Keratinocyte (primary cell): ENCODE measurements at regions not wholly inside any gene's neighbourhood (a gene's known extent, or its start where the extent isn't known, plus 50 kb on each side); places are given as distances from the start of the nearest gene placed in this dataset.

Experiments
- DNase-seq: peaks from one replicate; pipeline ENCODE4 v3.0.0-alpha.2; 2011; ENCODE audit warnings: low read depth, missing footprints, low spot score
- FAIRE-seq: peaks from 2 replicates; lab custom pipeline; 2011; peaks lifted over from hg19 to GRCh38; lab: Jason Lieb, UNC
- H2AFZ ChIP-seq: 2 replicates; pipeline ENCODE4 v1.6.0; 2012; ENCODE audit warnings: low read length, control low read depth, inconsistent platforms; ENCODE audit not compliant: control insufficient read depth
- H3K27ac ChIP-seq: 2 replicates; pipeline ENCODE4 v1.5.1; 2011; ENCODE audit warnings: low read length; ENCODE audit not compliant: control insufficient read depth, insufficient read depth
- H3K27me3 ChIP-seq: 3 replicates; pipeline ENCODE4 v1.6.0; 2011; ENCODE audit warnings: low read length; ENCODE audit not compliant: control insufficient read depth, insufficient read depth; ENCODE audit errors: extremely low read depth
- H3K36me3 ChIP-seq, 2 experiments: 2 replicates in 1 of 2; 3 replicates in 1 of 2; pipeline ENCODE4 v1.5.1; 2011; ENCODE audit warnings: low read length in 2 of 2, mild to moderate bottlenecking in 1 of 2; ENCODE audit not compliant: control insufficient read depth in 2 of 2, insufficient read depth in 2 of 2; ENCODE audit errors: extremely low read depth in 1 of 2
- H3K4me1 ChIP-seq: 3 replicates; pipeline ENCODE4 v1.5.1; 2011; ENCODE audit warnings: low read length; ENCODE audit not compliant: control insufficient read depth, insufficient read depth; ENCODE audit errors: extremely low read depth
- H3K4me2 ChIP-seq: 3 replicates; pipeline ENCODE4 v1.6.0; 2011; ENCODE audit warnings: low read depth, low read length; ENCODE audit not compliant: control insufficient read depth, insufficient read depth; ENCODE audit errors: extremely low read depth
- H3K4me3 ChIP-seq, 3 experiments: fragments of 200-600 bp in 1 of 3; sonication (generic) in 1 of 3; 2 replicates in 2 of 3; 3 replicates in 1 of 3; pipeline ENCODE4 v1.5.1; 2011 to 2016; ENCODE audit warnings: low read length in 3 of 3, mild to moderate bottlenecking in 3 of 3, control low read depth in 2 of 3, inconsistent platforms in 1 of 3, low read depth in 1 of 3, mixed read lengths in 1 of 3, mixed run types in 1 of 3, moderate library complexity in 1 of 3; ENCODE audit not compliant: control insufficient read depth in 2 of 3, insufficient read depth in 2 of 3; ENCODE audit errors: extremely low read depth in 1 of 3
- H3K79me2 ChIP-seq: 2 replicates; pipeline ENCODE4 v1.6.0; 2012; ENCODE audit warnings: low read length; ENCODE audit not compliant: control insufficient read depth, insufficient read depth
- H3K9ac ChIP-seq: 3 replicates; pipeline ENCODE4 v1.6.0; 2011; ENCODE audit warnings: low read length; ENCODE audit not compliant: control insufficient read depth, insufficient read depth; ENCODE audit errors: extremely low read depth
- H3K9me1 ChIP-seq: 3 replicates; pipeline ENCODE4 v1.6.0; 2011; ENCODE audit warnings: low read length; ENCODE audit not compliant: control insufficient read depth, insufficient read depth; ENCODE audit errors: extremely low read depth
- H3K9me3 ChIP-seq: 2 replicates; pipeline ENCODE4 v1.5.1; 2012; ENCODE audit warnings: low read depth, low read length; ENCODE audit not compliant: control insufficient read depth
- H4K20me1 ChIP-seq: 3 replicates; pipeline ENCODE4 v1.6.0; 2011; ENCODE audit warnings: low read length; ENCODE audit not compliant: control insufficient read depth, insufficient read depth; ENCODE audit errors: extremely low read depth
- CTCF ChIP-seq, 3 experiments: IDR thresholded peaks in 1 of 3; conservative IDR thresholded peaks in 1 of 3; optimal IDR thresholded peaks in 1 of 3; 2 replicates in 2 of 3; 3 replicates in 1 of 3; pipeline versions ENCODE3 to v1.5.1; 2011; ENCODE audit warnings: low read length in 3 of 3, mild to moderate bottlenecking in 3 of 3, moderate library complexity in 2 of 3, control low read depth in 1 of 3, inconsistent platforms in 1 of 3; ENCODE audit not compliant: insufficient read depth in 2 of 3; ENCODE audit errors: extremely low read depth in 1 of 3
- EZH2 ChIP-seq: IDR thresholded peaks from one replicate; pipeline ENCODE4 v1.6.1; 2012; ENCODE audit warnings: inconsistent platforms, mild to moderate bottlenecking, low read length, moderate library complexity
- dilution Hi-C: fragments of 300-500 bp; cut with MboI; formaldehyde crosslinking; loops from one replicate; pipeline ENCODE4 v1.7.0; 2020; ENCODE audit warnings: low sequenced_read_pairs; ENCODE audit not compliant: extremely low pct_ligation_motif_present

- Histone ChIP-seq H3K4me1 (no peaks in the 10 kb centered on the region), H2AFZ (no peak overlapping the region), H3K27ac (no peak overlapping the region), H3K9ac (no peak overlapping the region), H3K9me3 (no peaks in the 10 kb centered on the region), H3K27me3 (no peaks in the 10 kb centered on the region), H3K4me2 (no peak overlapping the region), H4K20me1 (no peaks in the 10 kb centered on the region), H3K79me2 (no peaks in the 10 kb centered on the region), H3K9me1 (no peaks in the 10 kb centered on the region), H3K4me3 (no peak overlapping the region), H3K36me3 (no peaks in the 10 kb centered on the region)
- DNase-seq (no peak), FAIRE-seq (no peak)
- dilution Hi-C loops = no loop called here
- no peak for TF ChIP-seq EZH2
- TF ChIP-seq CTCF (optimal IDR thresholded peaks at IDR 0.05 in 1 of 3, IDR thresholded peaks at IDR 0.05 in 1 of 3, conservative IDR thresholded peaks at IDR 0.05 in 1 of 3; ENCODE audit: extremely low read depth in 1 of 3, insufficient read depth in 2 of 3, low read length in 3 of 3) = no peak
Observed at GRCh38 chr3:3902161-3902560, 102.9 kb downstream of the LRRN1 start.

GRCh38 chr3:3906171-3906570, 106.9 kb downstream of the LRRN1 start:
- no peak overlapping the region for H3K4me2 ChIP-seq
- no peaks in the 10 kb centered on the region for H3K9me3 ChIP-seq
- H3K36me3 ChIP-seq = no peaks in the 10 kb centered on the region
- FAIRE-seq (no peak), DNase-seq (no peak)
- no peak overlapping the region for H3K27ac ChIP-seq
- no peaks in the 10 kb centered on the region for H4K20me1 ChIP-seq
- no peak for TF ChIP-seq CTCF (optimal IDR thresholded peaks at IDR 0.05 in 1 of 3, IDR thresholded peaks at IDR 0.05 in 1 of 3, conservative IDR thresholded peaks at IDR 0.05 in 1 of 3; ENCODE audit: extremely low read depth in 1 of 3, insufficient read depth in 2 of 3, low read length in 3 of 3)
- TF ChIP-seq EZH2 = no peak
- H3K9me1 ChIP-seq = no peaks in the 10 kb centered on the region
- H3K4me3 ChIP-seq = no peak overlapping the region
- dilution Hi-C loops = no loop called here
- H3K4me1 ChIP-seq = no peaks in the 10 kb centered on the region
- no peak overlapping the region for H2AFZ ChIP-seq
- H3K79me2 ChIP-seq = no peaks in the 10 kb centered on the region
- no peak overlapping the region for H3K9ac ChIP-seq
- no peaks in the 10 kb centered on the region for H3K27me3 ChIP-seq
